Activated B cell treated with CpG ODN at 0.5 μM for 24 hours (primary cell): ENCODE measurements at regions not wholly inside any gene's neighbourhood (a gene's known extent, or its start where the extent isn't known, plus 50 kb on each side); places are given as distances from the start of the nearest gene placed in this dataset.

Experiments used
- ATAC-seq: fragments of 200-7000 bp; cut with Tn5 transposase; one replicate; pipeline ENCODE4 v1.10.0; 2021; ENCODE audit warnings: low read depth, mild to moderate bottlenecking, moderate library complexity
- CTCF ChIA-PET: fragments of 350-600 bp; sonication (Branson Sonifier 250); formaldehyde crosslinking; loops from one replicate; lab custom pipeline; 2021; ENCODE audit warnings: antibody characterized with exemption; lab: Charles Lee
- POLR2A ChIA-PET: fragments of 350-600 bp; sonication (Branson Sonifier 250); formaldehyde crosslinking; loops from one replicate; lab custom pipeline; 2021; ENCODE audit warnings: antibody characterized with exemption; lab: Charles Lee
- DNase-seq: peaks from one replicate; pipeline ENCODE4 v3.0.0; 2022
- H3K27ac Mint-ChIP-seq: one replicate; pipeline ENCODE4 v1.8.0; 2020; ENCODE audit warnings: mixed read lengths
- H3K27me3 Mint-ChIP-seq: one replicate; pipeline ENCODE4 v1.8.0; 2021; ENCODE audit warnings: mixed read lengths
- H3K36me3 Mint-ChIP-seq: one replicate; pipeline ENCODE4 v1.8.0; 2021; ENCODE audit warnings: low read depth, mixed read lengths
- H3K4me1 Mint-ChIP-seq: one replicate; pipeline ENCODE4 v1.8.0; 2021; ENCODE audit warnings: mixed read lengths
- H3K4me3 Mint-ChIP-seq: one replicate; pipeline ENCODE4 v1.8.0; 2020; ENCODE audit warnings: mild to moderate bottlenecking, mixed read lengths
- H3K9me3 Mint-ChIP-seq: one replicate; pipeline ENCODE4 v1.8.0; 2020; ENCODE audit warnings: mixed read lengths
- intact Hi-C: fragments of 100-400 bp; cut with micrococcal nuclease; formaldehyde crosslinking; loops from one replicate; pipeline ENCODE4 v1.15.1; 2024
- TF ChIP-seq, protein P1 (sequence below): fragments of 200-600 bp; IDR thresholded peaks from one replicate; pipeline ENCODE4 v1.8.0; 2022; ENCODE audit warnings: antibody characterized with exemption, mild to moderate bottlenecking

DNA sequence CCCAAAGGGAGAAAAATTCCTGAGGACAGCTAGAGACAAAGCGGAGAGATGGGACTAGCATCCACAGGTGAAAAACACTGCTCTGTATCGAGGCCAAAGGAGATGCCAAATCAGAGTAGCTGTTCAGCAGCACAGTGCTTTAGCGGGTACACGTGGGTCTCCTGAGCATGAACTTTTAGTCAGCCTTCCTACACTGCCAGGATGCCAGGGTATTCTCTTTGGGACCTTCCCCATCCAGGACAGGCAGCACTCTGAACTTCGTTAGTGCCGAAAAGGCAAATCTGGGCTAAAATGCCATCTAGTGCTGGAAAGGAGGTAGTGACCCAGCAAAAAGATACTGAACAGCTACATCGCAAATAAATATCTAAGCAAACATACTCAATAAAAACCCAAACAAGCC is 64.9 kb downstream of the C6orf58 start:
- no peaks in the 10 kb centered on the region for H3K9me3 Mint-ChIP-seq
- TF ChIP-seq, protein P1, sequence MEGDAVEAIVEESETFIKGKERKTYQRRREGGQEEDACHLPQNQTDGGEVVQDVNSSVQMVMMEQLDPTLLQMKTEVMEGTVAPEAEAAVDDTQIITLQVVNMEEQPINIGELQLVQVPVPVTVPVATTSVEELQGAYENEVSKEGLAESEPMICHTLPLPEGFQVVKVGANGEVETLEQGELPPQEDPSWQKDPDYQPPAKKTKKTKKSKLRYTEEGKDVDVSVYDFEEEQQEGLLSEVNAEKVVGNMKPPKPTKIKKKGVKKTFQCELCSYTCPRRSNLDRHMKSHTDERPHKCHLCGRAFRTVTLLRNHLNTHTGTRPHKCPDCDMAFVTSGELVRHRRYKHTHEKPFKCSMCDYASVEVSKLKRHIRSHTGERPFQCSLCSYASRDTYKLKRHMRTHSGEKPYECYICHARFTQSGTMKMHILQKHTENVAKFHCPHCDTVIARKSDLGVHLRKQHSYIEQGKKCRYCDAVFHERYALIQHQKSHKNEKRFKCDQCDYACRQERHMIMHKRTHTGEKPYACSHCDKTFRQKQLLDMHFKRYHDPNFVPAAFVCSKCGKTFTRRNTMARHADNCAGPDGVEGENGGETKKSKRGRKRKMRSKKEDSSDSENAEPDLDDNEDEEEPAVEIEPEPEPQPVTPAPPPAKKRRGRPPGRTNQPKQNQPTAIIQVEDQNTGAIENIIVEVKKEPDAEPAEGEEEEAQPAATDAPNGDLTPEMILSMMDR: no peak
- peaks cover 5% of the 10 kb centered on the region for H3K27me3 Mint-ChIP-seq
- H3K4me1 Mint-ChIP-seq: no peaks in the 10 kb centered on the region
- POLR2A ChIA-PET: no interaction called here
- intact Hi-C loops: loop anchor here (2.0 kb wide), 2 partner anchors 177 to 339 kb away; no protein-coding TSS in a partner anchor
- H3K36me3 Mint-ChIP-seq: no peaks in the 10 kb centered on the region
- no peak overlapping the region for H3K27ac Mint-ChIP-seq
- CTCF ChIA-PET: interaction anchor here (0.6 kb wide), 1 partner anchor 343 kb away, joined by 4 read pairs; no protein-coding TSS in a partner anchor
- H3K4me3 Mint-ChIP-seq: no peak overlapping the region
- ATAC-seq (no peak), DNase-seq (no peak)
